ENCODE measurements at regions not wholly inside any gene's neighbourhood (a gene's known extent, or its start where the extent isn't known, plus 50 kb on each side); places are given as distances from the start of the nearest gene placed in this dataset.

DNA sequence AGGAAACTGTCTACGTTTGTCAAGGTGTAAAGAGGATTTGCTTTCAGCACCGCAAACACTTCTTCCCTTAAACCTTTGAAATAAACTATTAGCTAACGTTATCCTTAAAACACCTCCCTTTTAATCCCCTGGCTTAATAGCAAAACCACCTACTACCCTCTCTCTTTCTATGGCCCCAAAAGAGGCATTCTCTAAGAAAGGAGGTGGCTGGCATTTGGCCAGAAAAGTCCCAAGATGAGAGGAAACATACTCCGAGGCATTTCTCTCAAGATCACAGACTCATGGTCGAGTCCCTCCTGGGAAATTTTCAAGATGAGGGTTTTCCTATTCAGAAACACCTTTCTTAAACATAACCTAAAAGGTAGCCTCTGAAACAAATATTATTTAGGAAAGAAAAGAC lies 60.6 kb upstream of the VCX3B start:
- TF ChIP-seq, protein P1, sequence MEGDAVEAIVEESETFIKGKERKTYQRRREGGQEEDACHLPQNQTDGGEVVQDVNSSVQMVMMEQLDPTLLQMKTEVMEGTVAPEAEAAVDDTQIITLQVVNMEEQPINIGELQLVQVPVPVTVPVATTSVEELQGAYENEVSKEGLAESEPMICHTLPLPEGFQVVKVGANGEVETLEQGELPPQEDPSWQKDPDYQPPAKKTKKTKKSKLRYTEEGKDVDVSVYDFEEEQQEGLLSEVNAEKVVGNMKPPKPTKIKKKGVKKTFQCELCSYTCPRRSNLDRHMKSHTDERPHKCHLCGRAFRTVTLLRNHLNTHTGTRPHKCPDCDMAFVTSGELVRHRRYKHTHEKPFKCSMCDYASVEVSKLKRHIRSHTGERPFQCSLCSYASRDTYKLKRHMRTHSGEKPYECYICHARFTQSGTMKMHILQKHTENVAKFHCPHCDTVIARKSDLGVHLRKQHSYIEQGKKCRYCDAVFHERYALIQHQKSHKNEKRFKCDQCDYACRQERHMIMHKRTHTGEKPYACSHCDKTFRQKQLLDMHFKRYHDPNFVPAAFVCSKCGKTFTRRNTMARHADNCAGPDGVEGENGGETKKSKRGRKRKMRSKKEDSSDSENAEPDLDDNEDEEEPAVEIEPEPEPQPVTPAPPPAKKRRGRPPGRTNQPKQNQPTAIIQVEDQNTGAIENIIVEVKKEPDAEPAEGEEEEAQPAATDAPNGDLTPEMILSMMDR (IDR thresholded peaks at IDR 0.05; ENCODE audit: low read length) = no peak
- TF ChIP-seq EZH2 (IDR thresholded peaks at IDR 0.05; ENCODE audit: borderline replicate concordance, low read length) = no peak
